ENCODE measurements at regions not wholly inside any gene's neighbourhood (a gene's known extent, or its start where the extent isn't known, plus 50 kb on each side); places are given as distances from the start of the nearest gene placed in this dataset.

GRCh38 chr13:111895896-111896821, 170.8 kb upstream of the SOX1 start:
- 82% methylated on average over 28 of the region's 28 CpGs for WGBS
- H3K4me1 ChIP-seq (ENCODE audit: insufficient read depth, low read length) = peaks cover 14% of the 10 kb centered on the region

GRCh38 chr13:111897178-111897845, 169.6 kb upstream of the SOX1 start:
- Histone ChIP-seq H3K4me1 (ENCODE audit: insufficient read depth, low read length) (peaks cover 14% of the 10 kb centered on the region), H3K9me3 (ENCODE audit: insufficient read depth, low read depth, low read length) (no peaks in the 10 kb centered on the region), H3K9ac (ENCODE audit: low read depth, low read length) (no peak overlapping the region), H3K4me3 (ENCODE audit: low read length) (no peak overlapping the region), H3K27ac (ENCODE audit: low read depth, low read length) (no peak overlapping the region), H3K27me3 (ENCODE audit: insufficient read depth, low read length) (peaks cover 32% of the 10 kb centered on the region), H3K36me3 (ENCODE audit: insufficient read depth, low read length) (no peaks in the 10 kb centered on the region)
- 74% methylated on average over 18 of the region's 19 CpGs for WGBS

More at GRCh38 chr13:111895896-111896821, 170.8 kb upstream of the SOX1 start:
- H3K36me3 ChIP-seq (ENCODE audit: insufficient read depth, low read length) = no peaks in the 10 kb centered on the region
- no peaks in the 10 kb centered on the region for H3K9me3 ChIP-seq (ENCODE audit: insufficient read depth, low read depth, low read length)
- H3K27ac ChIP-seq (ENCODE audit: low read depth, low read length) = no peak overlapping the region
- no peak overlapping the region for H3K9ac ChIP-seq (ENCODE audit: low read depth, low read length)
- H3K27me3 ChIP-seq (ENCODE audit: insufficient read depth, low read length) = peaks cover 44% of the 10 kb centered on the region
- no peak overlapping the region for H3K4me3 ChIP-seq (ENCODE audit: low read length)

DNA sequence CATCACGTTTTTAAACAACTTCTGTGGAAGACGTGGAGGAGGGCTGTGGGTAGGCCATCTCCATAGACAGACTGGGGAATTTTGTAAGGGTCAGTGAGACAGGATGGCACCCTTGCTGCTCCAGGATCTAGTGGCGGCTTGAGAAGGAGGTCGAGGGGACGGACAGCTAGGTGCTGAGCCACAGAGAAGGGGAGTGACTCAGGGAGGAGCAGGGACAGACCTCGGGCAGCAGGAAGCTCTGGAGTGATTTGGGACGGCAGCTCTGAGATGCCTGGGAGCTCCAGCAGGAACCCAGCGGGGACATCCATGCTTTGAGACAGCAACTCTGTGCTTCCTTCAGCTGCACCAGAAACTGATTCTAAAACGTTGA, 169.1 kb upstream of the SOX1 start:
- H3K27ac ChIP-seq (ENCODE audit: low read depth, low read length) = no peak overlapping the region
- no peaks in the 10 kb centered on the region for H3K36me3 ChIP-seq (ENCODE audit: insufficient read depth, low read length)
- 71% methylated on average over 9 of the region's 9 CpGs for WGBS
- H3K9me3 ChIP-seq (ENCODE audit: insufficient read depth, low read depth, low read length) = no peaks in the 10 kb centered on the region
- peaks cover 27% of the 10 kb centered on the region for H3K27me3 ChIP-seq (ENCODE audit: insufficient read depth, low read length)
- no peak overlapping the region for H3K9ac ChIP-seq (ENCODE audit: low read depth, low read length)
- H3K4me3 ChIP-seq (ENCODE audit: low read length) = no peak overlapping the region
- H3K4me1 ChIP-seq (ENCODE audit: insufficient read depth, low read length) = peaks cover 8% of the 10 kb centered on the region

DNA sequence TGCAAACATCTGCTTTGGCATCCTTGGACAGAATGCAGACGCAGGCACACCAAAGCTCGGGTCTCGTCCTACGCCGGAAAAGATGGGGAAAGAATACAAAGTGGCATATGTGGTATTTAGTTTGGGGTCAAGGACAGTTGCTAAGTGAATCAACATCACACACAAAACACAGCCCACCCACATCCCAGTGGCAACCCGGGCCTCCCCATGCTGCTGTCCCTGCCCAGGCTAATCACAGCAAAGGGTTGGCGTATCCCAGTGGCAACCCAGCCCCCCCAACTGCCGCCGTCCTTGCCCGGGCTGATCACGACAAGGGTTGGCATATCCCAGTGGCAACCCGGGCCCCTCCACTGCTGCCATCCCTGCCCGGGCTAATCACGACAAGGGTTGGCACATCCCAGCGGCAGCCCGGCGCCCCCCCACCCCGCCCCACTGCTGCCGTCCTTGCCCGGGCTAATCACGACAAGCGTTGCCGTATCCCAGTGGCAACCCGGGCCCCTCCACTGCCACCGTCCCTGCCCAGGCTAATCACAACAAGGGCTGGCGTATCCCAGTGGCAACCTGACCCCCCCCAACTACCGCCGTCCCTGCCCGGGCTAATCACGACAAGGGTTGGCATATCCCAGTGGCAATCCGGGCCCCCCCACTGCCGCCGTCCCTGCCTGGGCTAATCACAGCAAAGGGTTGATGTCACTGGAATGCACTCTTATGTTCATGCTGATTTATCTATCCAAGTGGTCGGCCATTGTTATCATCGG, 167.8 kb upstream of the SOX1 start:
- Histone ChIP-seq H3K27ac (ENCODE audit: low read depth, low read length) (no peak overlapping the region), H3K4me3 (ENCODE audit: low read length) (no peak overlapping the region), H3K36me3 (ENCODE audit: insufficient read depth, low read length) (no peaks in the 10 kb centered on the region), H3K27me3 (ENCODE audit: insufficient read depth, low read length) (peaks cover 14% of the 10 kb centered on the region), H3K9ac (ENCODE audit: low read depth, low read length) (no peak overlapping the region), H3K4me1 (ENCODE audit: insufficient read depth, low read length) (0 out of 2 replicates have a peak, but pooled peaks cover 3% of the 10 kb centered on the region), H3K9me3 (ENCODE audit: insufficient read depth, low read depth, low read length) (no peaks in the 10 kb centered on the region)
- 89% methylated on average over 34 of the region's 35 CpGs for WGBS

DNA sequence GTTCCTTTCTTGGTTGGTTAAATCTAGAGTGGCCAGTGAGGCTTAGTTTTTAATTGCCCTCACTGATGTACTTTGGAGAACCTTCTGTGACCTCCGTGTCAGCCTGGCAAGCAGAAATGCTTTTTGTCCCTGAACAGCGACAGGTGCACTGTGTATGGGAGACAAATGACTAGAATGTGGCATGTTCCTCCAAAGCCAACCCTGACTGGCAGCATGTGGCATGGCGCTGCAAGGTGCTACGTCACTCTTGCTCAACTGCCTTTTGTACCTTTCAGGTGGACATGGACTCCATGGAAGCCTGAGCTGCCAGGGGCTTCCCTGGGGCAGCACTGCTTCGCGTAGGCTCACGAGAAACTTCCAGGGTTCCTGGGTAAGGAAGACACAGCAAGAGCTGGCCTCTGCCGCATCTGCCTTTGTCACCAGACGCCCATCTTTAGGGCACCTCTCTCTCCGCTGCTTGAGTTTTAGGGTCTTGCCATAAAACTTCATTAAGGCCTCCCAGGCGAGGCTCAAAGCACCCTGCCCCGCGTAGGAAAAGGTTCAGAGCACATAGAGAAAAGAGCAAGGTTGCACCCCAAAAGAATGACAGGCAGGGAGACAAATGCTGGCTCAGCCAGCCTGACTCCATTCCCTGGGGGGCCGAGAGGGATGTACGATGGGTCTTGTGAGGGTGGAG, 167.1 kb upstream of the SOX1 start:
- no peaks in the 10 kb centered on the region for H3K9me3 ChIP-seq (ENCODE audit: insufficient read depth, low read depth, low read length)
- no peak overlapping the region for H3K4me3 ChIP-seq (ENCODE audit: low read length)
- no peaks in the 10 kb centered on the region for H3K4me1 ChIP-seq (ENCODE audit: insufficient read depth, low read length)
- no peak overlapping the region for H3K9ac ChIP-seq (ENCODE audit: low read depth, low read length)
- H3K27ac ChIP-seq (ENCODE audit: low read depth, low read length) = no peak overlapping the region
- no peaks in the 10 kb centered on the region for H3K36me3 ChIP-seq (ENCODE audit: insufficient read depth, low read length)
- 94% methylated on average over 15 of the region's 15 CpGs for WGBS
- peaks cover 7% of the 10 kb centered on the region; the same call in 1 of the 2 replicates for H3K27me3 ChIP-seq (ENCODE audit: insufficient read depth, low read length)

DNA sequence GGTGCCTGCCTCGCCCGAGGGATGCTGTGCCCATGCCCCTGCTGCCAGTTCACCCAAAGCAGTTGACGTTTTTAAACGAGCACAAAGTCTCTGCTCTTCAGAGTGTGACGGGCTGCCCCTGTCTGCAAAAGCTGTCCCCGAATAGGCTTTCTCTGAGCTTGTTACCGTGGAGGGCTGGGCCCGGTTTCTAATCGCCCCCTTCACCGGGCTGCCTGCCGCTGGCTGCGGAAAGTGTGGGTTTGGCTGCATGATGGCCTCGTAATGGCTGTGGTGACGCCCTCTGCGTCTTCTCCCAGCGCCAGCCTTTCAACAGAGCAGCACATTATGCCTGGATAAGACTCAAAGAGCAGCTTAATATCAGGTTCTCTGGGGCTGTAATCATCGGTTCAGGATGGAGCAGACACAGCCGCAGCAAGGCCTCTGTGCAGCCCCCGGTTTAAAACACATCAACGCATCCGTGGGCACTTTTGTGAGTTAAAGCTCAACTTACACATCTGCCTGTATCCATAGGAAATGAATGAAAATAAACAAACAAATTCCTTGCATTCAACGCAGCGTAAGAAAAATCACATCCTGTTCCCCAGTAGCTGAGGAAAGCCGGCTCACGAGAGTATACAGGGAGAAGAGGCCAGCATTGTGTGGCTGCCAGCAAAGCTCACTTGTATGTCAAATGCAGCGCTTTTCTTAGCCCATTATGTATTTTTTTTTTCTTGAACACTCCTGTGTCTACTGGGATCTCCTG, 166.4 kb upstream of the SOX1 start:
- WGBS = 94% methylated on average over 26 of the region's 26 CpGs

DNA sequence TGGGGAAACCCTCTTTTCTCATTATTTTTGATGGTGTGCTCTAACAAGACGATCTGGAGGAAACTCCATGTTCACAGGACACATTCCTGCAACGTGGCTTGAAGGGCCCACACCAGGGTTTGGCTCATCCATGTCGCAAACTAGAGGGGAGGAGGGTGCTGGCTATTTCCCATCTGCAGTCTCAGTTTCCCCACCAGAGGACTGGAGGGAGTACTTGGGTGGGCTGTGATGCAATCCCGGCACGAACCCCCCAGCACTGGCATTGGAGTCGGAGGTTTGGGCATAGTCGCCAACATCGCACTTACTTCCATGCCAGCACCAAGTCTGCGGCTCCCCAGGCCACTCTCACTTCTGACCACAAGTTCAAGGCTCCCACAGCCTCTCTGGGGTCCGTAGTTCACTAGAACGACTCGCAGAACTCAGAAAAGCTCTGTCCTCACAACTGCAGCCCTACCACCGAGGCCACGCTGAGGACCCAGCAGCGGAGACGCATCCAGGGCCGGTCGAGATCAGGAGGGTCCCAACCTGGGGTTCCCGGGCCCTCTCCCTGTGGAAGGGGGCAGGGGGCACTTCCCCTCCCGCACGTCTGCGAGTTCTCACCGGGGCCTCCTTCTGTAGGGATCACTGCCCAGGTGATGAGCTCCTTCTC, 165.6 kb upstream of the SOX1 start:
- Histone ChIP-seq H3K36me3 (ENCODE audit: insufficient read depth, low read length) (no peaks in the 10 kb centered on the region), H3K9me3 (ENCODE audit: insufficient read depth, low read depth, low read length) (no peaks in the 10 kb centered on the region), H3K27ac (ENCODE audit: low read depth, low read length) (no peak overlapping the region), H3K4me3 (ENCODE audit: low read length) (no peak overlapping the region), H3K4me1 (ENCODE audit: insufficient read depth, low read length) (no peaks in the 10 kb centered on the region), H3K9ac (ENCODE audit: low read depth, low read length) (no peak overlapping the region), H3K27me3 (ENCODE audit: insufficient read depth, low read length) (no peaks in the 10 kb centered on the region)
- WGBS = 93% methylated on average over 23 of the region's 23 CpGs

More for the DNA sequence above, 166.4 kb upstream of the SOX1 start:
- Histone ChIP-seq H3K9ac (ENCODE audit: low read depth, low read length) (no peak overlapping the region), H3K36me3 (ENCODE audit: insufficient read depth, low read length) (no peaks in the 10 kb centered on the region), H3K4me1 (ENCODE audit: insufficient read depth, low read length) (no peaks in the 10 kb centered on the region), H3K27me3 (ENCODE audit: insufficient read depth, low read length) (peaks cover 1% of the 10 kb centered on the region; the same call in 1 of the 2 replicates), H3K4me3 (ENCODE audit: low read length) (no peak overlapping the region), H3K9me3 (ENCODE audit: insufficient read depth, low read depth, low read length) (no peaks in the 10 kb centered on the region), H3K27ac (ENCODE audit: low read depth, low read length) (no peak overlapping the region)

DNA sequence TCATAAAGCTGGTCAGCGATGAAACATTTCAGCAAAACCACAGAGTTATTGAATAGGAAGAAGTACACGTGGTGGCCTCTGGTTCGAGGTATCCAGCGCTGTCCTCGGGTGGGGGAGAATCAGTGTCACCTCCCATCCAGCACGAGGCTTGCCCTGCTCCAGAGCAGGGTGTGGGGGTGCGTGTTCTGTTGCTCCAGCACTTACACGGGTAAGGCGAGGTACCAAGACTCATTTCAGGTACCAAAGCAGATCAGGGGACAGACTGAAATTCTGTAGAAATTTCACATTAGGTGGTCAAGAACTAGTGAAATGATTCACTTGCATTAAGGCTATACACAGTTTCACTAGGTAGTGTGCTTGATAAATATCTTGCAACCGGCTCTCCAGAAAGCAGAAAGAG, 164.2 kb upstream of the SOX1 start:
- Histone ChIP-seq H3K36me3 (ENCODE audit: insufficient read depth, low read length) (no peaks in the 10 kb centered on the region), H3K9ac (ENCODE audit: low read depth, low read length) (no peak overlapping the region), H3K27me3 (ENCODE audit: insufficient read depth, low read length) (no peaks in the 10 kb centered on the region), H3K27ac (ENCODE audit: low read depth, low read length) (no peak overlapping the region), H3K4me3 (ENCODE audit: low read length) (no peak overlapping the region), H3K9me3 (ENCODE audit: insufficient read depth, low read depth, low read length) (no peaks in the 10 kb centered on the region), H3K4me1 (ENCODE audit: insufficient read depth, low read length) (no peaks in the 10 kb centered on the region)
- WGBS = 95% methylated on average over 10 of the region's 10 CpGs

DNA sequence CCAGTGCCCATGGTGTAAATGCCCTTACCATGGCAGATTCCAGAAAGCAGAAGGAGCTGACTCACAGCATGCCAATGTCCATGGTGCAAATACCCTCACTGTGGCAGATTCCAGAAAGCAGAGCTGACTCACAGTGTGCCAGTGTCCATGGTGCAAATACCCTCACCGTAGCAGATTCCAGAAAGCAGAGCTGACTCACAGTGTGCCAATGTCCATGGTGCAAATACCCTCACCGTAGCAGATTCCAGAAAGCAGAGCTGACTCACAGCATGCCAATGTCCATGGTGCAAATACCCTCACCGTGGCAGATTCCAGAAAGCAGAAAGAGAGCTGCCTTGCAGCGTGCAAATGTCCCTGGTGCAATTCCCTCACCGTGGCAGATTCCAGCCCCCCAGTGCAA, 163.8 kb upstream of the SOX1 start:
- 89% methylated on average over 5 of the region's 5 CpGs for WGBS
- H3K27ac ChIP-seq (ENCODE audit: low read depth, low read length) = no peak overlapping the region
- H3K4me3 ChIP-seq (ENCODE audit: low read length) = no peak overlapping the region
- no peak overlapping the region for H3K9ac ChIP-seq (ENCODE audit: low read depth, low read length)
- no peaks in the 10 kb centered on the region for H3K9me3 ChIP-seq (ENCODE audit: insufficient read depth, low read depth, low read length)
- H3K36me3 ChIP-seq (ENCODE audit: insufficient read depth, low read length) = no peaks in the 10 kb centered on the region
- no peaks in the 10 kb centered on the region for H3K4me1 ChIP-seq (ENCODE audit: insufficient read depth, low read length)
- H3K27me3 ChIP-seq (ENCODE audit: insufficient read depth, low read length) = no peaks in the 10 kb centered on the region

GRCh38 chr13:111904166-111904565, 162.8 kb upstream of the SOX1 start:
- H3K9me3 ChIP-seq (ENCODE audit: insufficient read depth, low read depth, low read length) = no peaks in the 10 kb centered on the region
- H3K27ac ChIP-seq (ENCODE audit: low read depth, low read length) = no peak overlapping the region
- no peaks in the 10 kb centered on the region for H3K27me3 ChIP-seq (ENCODE audit: insufficient read depth, low read length)
- H3K4me1 ChIP-seq (ENCODE audit: insufficient read depth, low read length) = no peaks in the 10 kb centered on the region
- no peak overlapping the region for H3K4me3 ChIP-seq (ENCODE audit: low read length)
- 94% methylated on average over 7 of the region's 7 CpGs for WGBS
- no peaks in the 10 kb centered on the region for H3K36me3 ChIP-seq (ENCODE audit: insufficient read depth, low read length)
- H3K9ac ChIP-seq (ENCODE audit: low read depth, low read length) = no peak overlapping the region

All from HUES64 (cell line).